Neural cell (in vitro differentiated cells): ENCODE measurements at regions not wholly inside any gene's neighbourhood (a gene's known extent, or its start where the extent isn't known, plus 50 kb on each side); places are given as distances from the start of the nearest gene placed in this dataset.

Experiments used
- CTCF ChIP-seq: fragments of 450-650 bp; IDR thresholded peaks from 2 replicates; pipeline ENCODE4 v1.5.1; 2014; ENCODE audit warnings: antibody characterized with exemption, mild to moderate bottlenecking, moderate library complexity; ENCODE audit not compliant: poor library complexity, severe bottlenecking
- EP300 ChIP-seq: fragments of 450-650 bp; conservative IDR thresholded peaks from 2 replicates; pipeline ENCODE4 v1.6.1; 2014; ENCODE audit warnings: antibody characterized with exemption, mild to moderate bottlenecking, moderate library complexity; ENCODE audit not compliant: poor library complexity, severe bottlenecking
- EZH2 ChIP-seq: fragments of 200-600, 300-800 bp; shearing (Covaris generic), sonication (generic); IDR thresholded peaks from 2 replicates; pipeline ENCODE4 v1.6.1; 2014; ENCODE audit warnings: antibody characterized with exemption, low read length, borderline replicate concordance, mild to moderate bottlenecking; ENCODE audit not compliant: insufficient read depth, poor library complexity, severe bottlenecking
- MXI1 ChIP-seq: fragments of 450-650 bp; conservative IDR thresholded peaks from 2 replicates; pipeline ENCODE4 v1.6.1; 2014; ENCODE audit warnings: antibody characterized with exemption, mild to moderate bottlenecking; ENCODE audit not compliant: poor library complexity, severe bottlenecking
- POLR2AphosphoS5 ChIP-seq: IDR thresholded peaks from 2 replicates; pipeline ENCODE4 v1.6.1; 2012
- RAD21 ChIP-seq: fragments of 450-650 bp; conservative IDR thresholded peaks from 2 replicates; pipeline ENCODE4 v1.6.1; 2014; ENCODE audit warnings: antibody characterized with exemption, mild to moderate bottlenecking, moderate library complexity
- REST ChIP-seq: IDR thresholded peaks from 2 replicates; pipeline ENCODE4 v1.6.1; 2012; ENCODE audit warnings: borderline replicate concordance
- SMC3 ChIP-seq: fragments of 450-650 bp; conservative IDR thresholded peaks from 2 replicates; pipeline ENCODE4 v1.6.1; 2014; ENCODE audit warnings: antibody characterized with exemption, mild to moderate bottlenecking, moderate library complexity; ENCODE audit not compliant: poor library complexity
- TAF1 ChIP-seq: IDR thresholded peaks from 2 replicates; pipeline ENCODE4 v1.6.1; 2012; ENCODE audit warnings: low read depth

GRCh38 chr13:22960827-22961226 is 220.0 kb upstream of the SGCG start:
- TF ChIP-seq POLR2AphosphoS5 (no peak), CTCF (no peak), EP300 (no peak), RAD21 (no peak), EZH2 (no peak), MXI1 (no peak), TAF1 (no peak), REST (no peak), SMC3 (no peak)
